HCT116 (cell line): ENCODE measurements at regions not wholly inside any gene's neighbourhood (a gene's known extent, or its start where the extent isn't known, plus 50 kb on each side); places are given as distances from the start of the nearest gene placed in this dataset.

ENCODE experiments used
- ATAC-seq: fragments of 200-7000 bp; cut with Tn5 transposase; 2 replicates; pipeline ENCODE4 v1.9.1; 2020; ENCODE audit warnings: mild to moderate bottlenecking, moderate library complexity
- BruUV-seq: library from RNA; stranded (reverse); fragments of 400-500 nt; replicated peaks from 2 replicates; lab custom pipeline; 2021; lab: Mats Ljungman, UMichigan
- CTCF ChIA-PET: fragments of 300-600 bp; sonication (Branson Sonifier 250); formaldehyde crosslinking; loops from one replicate; lab custom pipeline; 2021; ENCODE audit warnings: antibody characterized with exemption; lab: Charles Lee
- POLR2A ChIA-PET: fragments of 300-600, 350-600 bp; sonication (Branson Sonifier 250); formaldehyde crosslinking; loops from one replicate; lab custom pipeline; 2021; ENCODE audit warnings: antibody characterized with exemption; lab: Charles Lee
- RAD21 ChIA-PET, 2 experiments: fragments of 300-600 bp; sonication (Branson Sonifier 250); formaldehyde crosslinking; loops; one replicate each; lab custom pipeline; 2023; ENCODE audit warnings: low total read pairs in 2 of 2; ENCODE audit not compliant: uncharacterized antibody in 2 of 2, unreplicated experiment in 2 of 2, low non-redundant PET in 1 of 2; lab: Charles Lee
- DNase-seq: peaks from one replicate; pipeline ENCODE4 v3.0.0-alpha.2; 2010; ENCODE audit warnings: low read depth, low spot score
- H2AFZ ChIP-seq: fragments of 200-600 bp; shearing (Covaris generic), sonication (generic); 2 replicates; pipeline ENCODE4 v1.6.1; 2017; ENCODE audit warnings: low read depth, mixed run types, mixed read lengths, antibody characterized with exemption, low read length; ENCODE audit not compliant: poor library complexity, severe bottlenecking
- H3K27ac ChIP-seq: 2 replicates; pipeline ENCODE4 v1.5.1; 2012; ENCODE audit warnings: low read depth, low read length
- H3K27me3 ChIP-seq: fragments of 200-600 bp; sonication (generic); 2 replicates; pipeline ENCODE4 v1.6.1; 2016; ENCODE audit warnings: mixed run types, low read length, mixed read lengths; ENCODE audit not compliant: insufficient read depth
- H3K36me3 ChIP-seq, 2 experiments: fragments of 200-500 bp in 1 of 2; fragments of 200-600 bp in 1 of 2; sonication (Bioruptor generic) in 1 of 2; sonication (generic) in 1 of 2; 2 replicates each; pipeline versions ENCODE4 v1.5.1 to v1.6.1; 2014 to 2016; ENCODE audit warnings: low read length in 2 of 2, inconsistent platforms in 1 of 2, mixed read lengths in 1 of 2, mixed run types in 1 of 2; ENCODE audit not compliant: insufficient read depth in 2 of 2, control insufficient read depth in 1 of 2
- H3K4me1 ChIP-seq, 2 experiments: fragments of 200-600 bp in 1 of 2; sonication (generic) in 1 of 2; 2 replicates each; pipeline versions ENCODE4 v1.5.1 to v1.6.1; 2012 to 2017; ENCODE audit warnings: low read length in 2 of 2, inconsistent platforms in 1 of 2, mild to moderate bottlenecking in 1 of 2, mixed read lengths in 1 of 2, mixed run types in 1 of 2, moderate library complexity in 1 of 2; ENCODE audit not compliant: insufficient read depth in 2 of 2, control insufficient read depth in 1 of 2
- H3K4me2 ChIP-seq: fragments of 200-600 bp; sonication (generic); 2 replicates; pipeline ENCODE4 v1.6.1; 2017; ENCODE audit warnings: mixed run types, low read length, mixed read lengths
- H3K4me3 ChIP-seq, 2 experiments: fragments of 200-600 bp in 1 of 2; sonication (generic) in 1 of 2; replicated peaks in 1 of 2; 2 replicates each; pipeline ENCODE4 v1.5.1; 2011 to 2016; ENCODE audit warnings: low read length in 2 of 2, control low read depth in 1 of 2, low read depth in 1 of 2, mild to moderate bottlenecking in 1 of 2, mixed read lengths in 1 of 2, mixed run types in 1 of 2
- H3K79me2 ChIP-seq: fragments of 200-600 bp; sonication (generic); 2 replicates; pipeline ENCODE4 v1.6.1; 2017; ENCODE audit warnings: mild to moderate bottlenecking, mixed run types, low read length, moderate library complexity, mixed read lengths; ENCODE audit not compliant: insufficient read depth
- H3K9ac ChIP-seq: fragments of 200-600 bp; sonication (generic); 2 replicates; pipeline ENCODE4 v1.6.1; 2016; ENCODE audit warnings: low read length, mixed read lengths
- H3K9me2 ChIP-seq: fragments of 200-600 bp; sonication (generic), shearing (Covaris generic); 2 replicates; pipeline ENCODE4 v1.6.1; 2017; ENCODE audit warnings: mixed run types, mild to moderate bottlenecking, moderate library complexity; ENCODE audit not compliant: insufficient read depth
- H3K9me3 ChIP-seq, 2 experiments: fragments of 200-500 bp in 1 of 2; fragments of 200-600 bp in 1 of 2; sonication (Bioruptor generic) in 1 of 2; sonication (generic) in 1 of 2; 2 replicates each; pipeline ENCODE4 v1.6.1; 2014 to 2017; ENCODE audit warnings: low read length in 2 of 2, mixed read lengths in 2 of 2, inconsistent platforms in 1 of 2, low read depth in 1 of 2, mild to moderate bottlenecking in 1 of 2, mixed run types in 1 of 2, moderate library complexity in 1 of 2; ENCODE audit not compliant: control insufficient read depth in 1 of 2, insufficient read depth in 1 of 2
- H4K20me1 ChIP-seq: fragments of 200-600 bp; sonication (generic), shearing (Covaris generic); 2 replicates; pipeline ENCODE4 v1.6.1; 2017; ENCODE audit warnings: mixed run types, mild to moderate bottlenecking, moderate library complexity; ENCODE audit not compliant: insufficient read depth
- ATF3 ChIP-seq: IDR thresholded peaks from 2 replicates; pipeline ENCODE4 v1.6.1; 2012
- CBX3 ChIP-seq: IDR thresholded peaks from 2 replicates; pipeline ENCODE4 v1.6.1; 2012; ENCODE audit warnings: low read depth
- CTCF ChIP-seq, 3 experiments: fragments of 200-600 bp in 1 of 3; sonication (generic) in 1 of 3; IDR thresholded peaks in 2 of 3; conservative IDR thresholded peaks in 1 of 3; 2 replicates each; pipeline ENCODE4 v1.5.1; 2012 to 2017; ENCODE audit warnings: low read depth in 2 of 3, low read length in 2 of 3, antibody characterized with exemption in 1 of 3, borderline replicate concordance in 1 of 3, control low read depth in 1 of 3, mild to moderate bottlenecking in 1 of 3, mixed read lengths in 1 of 3, mixed run types in 1 of 3, moderate library complexity in 1 of 3; ENCODE audit not compliant: insufficient read depth in 1 of 3
- ELF1 ChIP-seq: IDR thresholded peaks from 2 replicates; pipeline ENCODE4 v1.6.1; 2012; ENCODE audit warnings: low read depth, borderline replicate concordance
- JUND ChIP-seq: IDR thresholded peaks from 2 replicates; pipeline ENCODE4 v1.6.1; 2012
- MAX ChIP-seq: IDR thresholded peaks from 2 replicates; pipeline ENCODE4 v1.6.1; 2012
- RAD21 ChIP-seq: IDR thresholded peaks from 2 replicates; pipeline ENCODE4 v1.6.1; 2012; ENCODE audit warnings: low read depth, mild to moderate bottlenecking
- YY1 ChIP-seq: IDR thresholded peaks from 2 replicates; pipeline ENCODE4 v1.6.1; 2011; ENCODE audit warnings: low read length, low read depth, moderate library complexity, mild to moderate bottlenecking; ENCODE audit not compliant: insufficient replicate concordance; ENCODE audit errors: extremely low read depth
- ZNF274 ChIP-seq: fragments of 200-500 bp; sonication (Bioruptor generic); IDR thresholded peaks from 2 replicates; pipeline ENCODE4 v1.6.1; 2014; ENCODE audit warnings: mild to moderate bottlenecking, low read depth, low read length, inconsistent platforms
- intact Hi-C: fragments of 100-400 bp; cut with micrococcal nuclease; formaldehyde crosslinking; loops from 2 replicates; pipeline ENCODE4 v1.10.0; 2022

- ATAC-seq: no peak
- Histone ChIP-seq H3K36me3 (no peaks in the 10 kb centered on the region), H3K9ac (no peak overlapping the region), H3K4me2 (no peak overlapping the region), H3K79me2 (no peaks in the 10 kb centered on the region), H3K27me3 (peaks cover 51% of the 10 kb centered on the region), H4K20me1 (no peaks in the 10 kb centered on the region), H2AFZ (no peak overlapping the region), H3K9me2 (no peaks in the 10 kb centered on the region), H3K4me1 (peaks cover 0 to 9% of the 10 kb centered on the region in 2 experiments; a peak in 2 of 4 replicates), H3K9me3 (no peaks in the 10 kb centered on the region), H3K27ac (no peak overlapping the region), H3K4me3 (no peak overlapping the region)
- no peak for DNase-seq
- TF ChIP-seq RAD21 (peak; percentile 29; the same call in 1 of the 2 replicates), JUND (no peak), ELF1 (no peak), ZNF274 (no peak), CBX3 (no peak), YY1 (no peak), ATF3 (no peak)
- ChIA-PET RAD21 (no interaction called here), POLR2A (no interaction called here), CTCF (interaction anchor here (1.0 kb wide), 1 partner anchor 96 kb away, joined by 3 read pairs; no protein-coding TSS in a partner anchor)
- intact Hi-C loops: no loop called here
- BruUV-seq: no TSS peak
These were observed 222.9 kb upstream of the CSF3R start for GRCh38 chr1:36705629-36706028.

GRCh38 chr1:36703526-36704208 lies 221.0 kb upstream of the CSF3R start:
- ChIA-PET RAD21 (no interaction called here), POLR2A (no interaction called here), CTCF (interaction anchor here (1.0 kb wide), 1 partner anchor 14 kb away, joined by 3 read pairs; no protein-coding TSS in a partner anchor)
- H3K27me3 ChIP-seq: peaks cover 47% of the 10 kb centered on the region
- no peak overlapping the region for H3K27ac ChIP-seq
- no peaks in the 10 kb centered on the region for H4K20me1 ChIP-seq
- DNase-seq (peak; percentile 58), ATAC-seq (peak; percentile 98)
- intact Hi-C loops: loop anchor here (1.0 to 5.0 kb wide), 3 partner anchors 324 to 731 kb away; no protein-coding TSS in a partner anchor
- H3K36me3 ChIP-seq: no peaks in the 10 kb centered on the region
- peak overlapping the region; percentile 79 for H2AFZ ChIP-seq
- no TSS peak for BruUV-seq
- H3K9ac ChIP-seq: no peak overlapping the region
- H3K4me3 ChIP-seq: no peak overlapping the region
- TF ChIP-seq MAX: peak; percentile 70
- peak; percentile 55 for TF ChIP-seq YY1
- no peak for TF ChIP-seq CBX3
- peak; percentile 94 for TF ChIP-seq RAD21
- peak; percentile 80 to 97 (median 91) for TF ChIP-seq CTCF (IDR thresholded peaks at IDR 0.05 in 2 of 3, conservative IDR thresholded peaks at IDR 0.05 in 1 of 3; ENCODE audit: borderline replicate concordance in 1 of 3, insufficient read depth in 1 of 3, low read depth in 2 of 3, low read length in 2 of 3)
- H3K4me2 ChIP-seq: peak overlapping the region; percentile 20
- H3K9me3 ChIP-seq: no peaks in the 10 kb centered on the region
- peaks cover 0 to 9% of the 10 kb centered on the region in 2 experiments; a peak in 2 of 4 replicates for H3K4me1 ChIP-seq
- H3K79me2 ChIP-seq: no peaks in the 10 kb centered on the region
- H3K9me2 ChIP-seq: no peaks in the 10 kb centered on the region
